GM12891 (cell line): ENCODE measurements at regions not wholly inside any gene's neighbourhood (a gene's known extent, or its start where the extent isn't known, plus 50 kb on each side); places are given as distances from the start of the nearest gene placed in this dataset.

Experiments used
- POLR2A ChIP-seq: IDR thresholded peaks from 2 replicates; pipeline ENCODE4 v1.6.1; 2011; ENCODE audit warnings: low read depth, low read length, control low read depth
- TAF1 ChIP-seq: IDR thresholded peaks from 2 replicates; pipeline ENCODE4 v1.6.1; 2011; ENCODE audit warnings: low read depth, low read length, control low read depth

- TF ChIP-seq POLR2A: no peak
- no peak for TF ChIP-seq TAF1
These were observed 82.4 kb upstream of the PROX1 start for GRCh38 chr1:213905344-213905743.
